ENCODE measurements at regions not wholly inside any gene's neighbourhood (a gene's known extent, or its start where the extent isn't known, plus 50 kb on each side); places are given as distances from the start of the nearest gene placed in this dataset.
"Not testable (repeated sequence)": the region's sequence is repeated elsewhere in the genome, so short reads cannot be mapped to it uniquely, and the experiment has no call there.

- DNase-seq: not testable (repeated sequence)
Measured at GRCh38 chr21:10410354-10410929, 110.9 kb upstream of the TPTE start.

- DNase-seq: not testable (repeated sequence)
Measured at GRCh38 chr21:10411776-10412526, 109.4 kb upstream of the TPTE start.

GRCh38 chr21:10412928-10413246 is 108.5 kb upstream of the TPTE start:
- DNase-seq: not testable (repeated sequence)

GRCh38 chr21:10413247-10414120 is 107.9 kb upstream of the TPTE start:
- DNase-seq: not testable (repeated sequence)

GRCh38 chr21:10414121-10414924 is 107.1 kb upstream of the TPTE start:
- not testable (repeated sequence) for DNase-seq

GRCh38 chr21:10414925-10415254 is 106.5 kb upstream of the TPTE start:
- DNase-seq: not testable (repeated sequence)

- not testable (repeated sequence) for DNase-seq
Measured at GRCh38 chr21:10415456-10415855, 105.9 kb upstream of the TPTE start.

GRCh38 chr21:10415859-10416258 is 105.5 kb upstream of the TPTE start:
- DNase-seq: not testable (repeated sequence)

- DNase-seq: not testable (repeated sequence)
Measured at GRCh38 chr21:10416691-10417447, 104.5 kb upstream of the TPTE start.

GRCh38 chr21:10417551-10418002 is 103.8 kb upstream of the TPTE start:
- not testable (repeated sequence) for DNase-seq

GRCh38 chr21:10418250-10419048 is 102.9 kb upstream of the TPTE start:
- DNase-seq: not testable (repeated sequence)

- not testable (repeated sequence) for DNase-seq
Measured at GRCh38 chr21:10421199-10421598, 100.2 kb upstream of the TPTE start.

- not testable (repeated sequence) for DNase-seq
Measured at GRCh38 chr21:10421601-10422000, 99.8 kb upstream of the TPTE start.

- not testable (repeated sequence) for DNase-seq
Measured at GRCh38 chr21:10424097-10424886, 97.1 kb upstream of the TPTE start.

- not testable (repeated sequence) for DNase-seq
Measured at GRCh38 chr21:10424887-10425145, 96.6 kb upstream of the TPTE start.

- DNase-seq: no peak
Measured at GRCh38 chr21:10425856-10426255, 95.5 kb upstream of the TPTE start.

GRCh38 chr21:10426812-10427211 is 94.6 kb upstream of the TPTE start:
- not testable (repeated sequence) for DNase-seq

- not testable (repeated sequence) for DNase-seq
Measured at GRCh38 chr21:10427277-10427676, 94.1 kb upstream of the TPTE start.

- DNase-seq: not testable (repeated sequence)
Measured at GRCh38 chr21:10428981-10429534, 92.3 kb upstream of the TPTE start.

- no peak for DNase-seq
Measured at GRCh38 chr21:10430005-10430404, 91.4 kb upstream of the TPTE start.

Data from hematopoietic multipotent progenitor cell treated with erythropoietin and hydrocortisone succinate and interleukin-3 and kit ligand, for 4 days (in vitro differentiated cells).